CD4-positive, alpha-beta memory T cell (primary cell): ENCODE measurements at regions not wholly inside any gene's neighbourhood (a gene's known extent, or its start where the extent isn't known, plus 50 kb on each side); places are given as distances from the start of the nearest gene placed in this dataset.

ENCODE experiments used
- CTCF ChIA-PET: fragments of 350-600 bp; sonication (Branson Sonifier 250); formaldehyde crosslinking; loops from one replicate; lab custom pipeline; 2021; ENCODE audit warnings: inconsistent platforms; ENCODE audit not compliant: partially characterized antibody; lab: Charles Lee
- POLR2A ChIA-PET: fragments of 350-600 bp; sonication (Branson Sonifier 250); formaldehyde crosslinking; loops from one replicate; lab custom pipeline; 2021; ENCODE audit not compliant: partially characterized antibody; lab: Charles Lee
- DNase-seq, 5 donors: peaks; one replicate each; pipeline versions ENCODE4 v3.0.0 to v3.0.0-alpha.2; 2020 to 2022; ENCODE audit warnings: mixed read lengths in 1 of 5
- H3K27ac ChIP-seq: one replicate; pipeline ENCODE4 v1.7.0; 2013; ENCODE audit warnings: low read depth, low read length
- H3K27me3 ChIP-seq: 2 replicates; pipeline ENCODE4 v1.7.0; 2013; ENCODE audit warnings: mild to moderate bottlenecking, low read length, moderate library complexity; ENCODE audit not compliant: insufficient read depth
- H3K36me3 ChIP-seq: 2 replicates; pipeline ENCODE4 v1.7.0; 2013; ENCODE audit warnings: mild to moderate bottlenecking, low read length, moderate library complexity; ENCODE audit not compliant: insufficient read depth
- H3K4me1 ChIP-seq: 2 replicates; pipeline ENCODE4 v1.7.0; 2013; ENCODE audit warnings: mild to moderate bottlenecking, low read length, moderate library complexity; ENCODE audit not compliant: insufficient read depth
- H3K4me3 ChIP-seq, 2 donors: one replicate each; pipeline ENCODE4 v1.7.0; 2013; ENCODE audit warnings: low read length in 2 of 2, mild to moderate bottlenecking in 1 of 2
- H3K9me3 ChIP-seq, 2 donors: one replicate each; pipeline ENCODE4 v1.7.0; 2013; ENCODE audit warnings: low read length in 2 of 2, control low read depth in 1 of 2; ENCODE audit not compliant: control insufficient read depth in 1 of 2
- H3K27ac Mint-ChIP-seq, 7 donors: one replicate each; pipeline ENCODE4 v1.8.0; 2020 to 2021; ENCODE audit warnings: mixed read lengths in 7 of 7, mild to moderate bottlenecking in 6 of 7, inconsistent platforms in 3 of 7, moderate library complexity in 3 of 7
- H3K27me3 Mint-ChIP-seq, 2 donors: one replicate each; pipeline ENCODE4 v1.8.0; 2020 to 2021; ENCODE audit warnings: mixed read lengths in 2 of 2
- H3K36me3 Mint-ChIP-seq, 2 donors: one replicate each; pipeline ENCODE4 v1.8.0; 2020 to 2021; ENCODE audit warnings: mixed read lengths in 2 of 2, inconsistent platforms in 1 of 2, mild to moderate bottlenecking in 1 of 2
- H3K4me1 Mint-ChIP-seq, 4 donors: one replicate each; pipeline ENCODE4 v1.8.0; 2020 to 2021; ENCODE audit warnings: mixed read lengths in 4 of 4, mild to moderate bottlenecking in 1 of 4
- H3K4me3 Mint-ChIP-seq, 8 donors: one replicate each; pipeline ENCODE4 v1.8.0; 2020 to 2021; ENCODE audit warnings: mixed read lengths in 8 of 8, mild to moderate bottlenecking in 7 of 8, moderate library complexity in 6 of 8, inconsistent platforms in 3 of 8
- H3K9me3 Mint-ChIP-seq, 8 donors: one replicate each; pipeline ENCODE4 v1.8.0; 2020 to 2021; ENCODE audit warnings: mixed read lengths in 8 of 8, mild to moderate bottlenecking in 5 of 8, inconsistent platforms in 3 of 8, moderate library complexity in 1 of 8
- intact Hi-C: fragments of 100-400 bp; cut with micrococcal nuclease; formaldehyde crosslinking; loops from one replicate; pipeline ENCODE4 v1.15.1; 2023

GRCh38 chr6:168791917-168792316, 350.9 kb downstream of the SMOC2 start:
- CTCF ChIA-PET = no interaction called here
- intact Hi-C loops = no loop called here

GRCh38 chr6:168789699-168790098, 348.7 kb downstream of the SMOC2 start:
- no peaks in the 10 kb centered on the region for H3K36me3 Mint-ChIP-seq
- H3K9me3 Mint-ChIP-seq = peaks cover 0 to 2% (median 0%) of the 10 kb centered on the region in 8 donors
- Histone ChIP-seq H3K27ac (no peak overlapping the region), H3K4me1 (no peaks in the 10 kb centered on the region), H3K27me3 (no peaks in the 10 kb centered on the region), H3K4me3 (no peak overlapping the region), H3K9me3 (no peaks in the 10 kb centered on the region), H3K36me3 (no peaks in the 10 kb centered on the region)
- CTCF ChIA-PET = no interaction called here
- no peaks in the 10 kb centered on the region for H3K27me3 Mint-ChIP-seq
- intact Hi-C loops = no loop called here
- H3K4me3 Mint-ChIP-seq = no peak overlapping the region
- H3K27ac Mint-ChIP-seq = no peak overlapping the region
- no peaks in the 10 kb centered on the region for H3K4me1 Mint-ChIP-seq
- DNase-seq = no peak
- POLR2A ChIA-PET = no interaction called here

More at GRCh38 chr6:168791917-168792316, 350.9 kb downstream of the SMOC2 start:
- H3K27me3 Mint-ChIP-seq = peaks cover 0 to 4% of the 10 kb centered on the region in 2 donors
- Histone ChIP-seq H3K27ac (no peak overlapping the region), H3K4me3 (no peak overlapping the region), H3K27me3 (no peaks in the 10 kb centered on the region), H3K36me3 (no peaks in the 10 kb centered on the region), H3K9me3 (no peaks in the 10 kb centered on the region), H3K4me1 (no peaks in the 10 kb centered on the region)
- POLR2A ChIA-PET = no interaction called here
- H3K4me1 Mint-ChIP-seq = no peaks in the 10 kb centered on the region
- H3K9me3 Mint-ChIP-seq = peaks cover 0 to 3% (median 0%) of the 10 kb centered on the region in 8 donors
- no peak overlapping the region for H3K4me3 Mint-ChIP-seq
- no peaks in the 10 kb centered on the region for H3K36me3 Mint-ChIP-seq
- no peak for DNase-seq
- no peak overlapping the region for H3K27ac Mint-ChIP-seq

- Histone ChIP-seq H3K27ac (no peak overlapping the region), H3K27me3 (no peaks in the 10 kb centered on the region), H3K9me3 (no peaks in the 10 kb centered on the region), H3K4me3 (no peak overlapping the region), H3K4me1 (no peaks in the 10 kb centered on the region), H3K36me3 (no peaks in the 10 kb centered on the region)
- no peak overlapping the region for H3K27ac Mint-ChIP-seq
- ChIA-PET POLR2A (no interaction called here), CTCF (no interaction called here)
- peaks cover 0 to 2% of the 10 kb centered on the region in 2 donors for H3K27me3 Mint-ChIP-seq
- no peak for DNase-seq
- intact Hi-C loops = no loop called here
- H3K9me3 Mint-ChIP-seq = peaks cover 0 to under 1% (median 0%) of the 10 kb centered on the region in 8 donors
- H3K4me3 Mint-ChIP-seq = no peak overlapping the region
- H3K36me3 Mint-ChIP-seq = no peaks in the 10 kb centered on the region
- H3K4me1 Mint-ChIP-seq = no peaks in the 10 kb centered on the region
These were observed 344.9 kb downstream of the SMOC2 start for GRCh38 chr6:168785720-168786511.

- no peak overlapping the region for H3K27ac ChIP-seq
- ChIA-PET CTCF (no interaction called here), POLR2A (no interaction called here)
- H3K36me3 ChIP-seq = no peaks in the 10 kb centered on the region
- H3K4me3 ChIP-seq = no peak overlapping the region
- no peak for DNase-seq
- H3K27me3 ChIP-seq = no peaks in the 10 kb centered on the region
- Mint-ChIP-seq H3K9me3 (peaks cover 0 to 3% (median 1%) of the 10 kb centered on the region in 8 donors), H3K27me3 (peaks cover 2 to 3% of the 10 kb centered on the region in 2 donors), H3K36me3 (no peaks in the 10 kb centered on the region), H3K4me1 (no peaks in the 10 kb centered on the region), H3K27ac (no peak overlapping the region), H3K4me3 (no peak overlapping the region)
- no peaks in the 10 kb centered on the region for H3K9me3 ChIP-seq
- H3K4me1 ChIP-seq = no peaks in the 10 kb centered on the region
- intact Hi-C loops = no loop called here
These were observed 343.4 kb downstream of the SMOC2 start for GRCh38 chr6:168784426-168784825.

- H3K36me3 Mint-ChIP-seq = no peaks in the 10 kb centered on the region
- Histone ChIP-seq H3K4me3 (no peak overlapping the region), H3K27ac (no peak overlapping the region), H3K27me3 (no peaks in the 10 kb centered on the region), H3K4me1 (no peaks in the 10 kb centered on the region), H3K9me3 (no peaks in the 10 kb centered on the region), H3K36me3 (no peaks in the 10 kb centered on the region)
- H3K27ac Mint-ChIP-seq = no peak overlapping the region
- no peak overlapping the region for H3K4me3 Mint-ChIP-seq
- peaks cover 2 to 6% of the 10 kb centered on the region in 2 donors for H3K27me3 Mint-ChIP-seq
- POLR2A ChIA-PET = no interaction called here
- intact Hi-C loops = no loop called here
- peaks cover 0 to 3% (median 1%) of the 10 kb centered on the region in 8 donors for H3K9me3 Mint-ChIP-seq
- CTCF ChIA-PET = no interaction called here
- no peaks in the 10 kb centered on the region for H3K4me1 Mint-ChIP-seq
- DNase-seq = no peak
These were observed 342.7 kb downstream of the SMOC2 start for GRCh38 chr6:168783720-168784119.

GRCh38 chr6:168782187-168782751, 341.3 kb downstream of the SMOC2 start:
- DNase-seq = no peak
- no peak overlapping the region for H3K4me3 ChIP-seq
- CTCF ChIA-PET = no interaction called here
- Mint-ChIP-seq H3K9me3 (peaks cover 0 to 3% (median 1%) of the 10 kb centered on the region in 8 donors), H3K27me3 (peaks cover 2 to 6% of the 10 kb centered on the region in 2 donors), H3K36me3 (no peaks in the 10 kb centered on the region), H3K4me3 (no peak overlapping the region), H3K27ac (no peak overlapping the region), H3K4me1 (no peaks in the 10 kb centered on the region)
- no peaks in the 10 kb centered on the region for H3K36me3 ChIP-seq
- no peaks in the 10 kb centered on the region for H3K9me3 ChIP-seq
- intact Hi-C loops = no loop called here
- H3K27ac ChIP-seq = no peak overlapping the region
- POLR2A ChIA-PET = no interaction called here
- H3K4me1 ChIP-seq = no peaks in the 10 kb centered on the region
- no peaks in the 10 kb centered on the region for H3K27me3 ChIP-seq

- H3K27me3 Mint-ChIP-seq = peaks cover 2 to 8% of the 10 kb centered on the region in 2 donors
- intact Hi-C loops = no loop called here
- Histone ChIP-seq H3K27ac (no peak overlapping the region), H3K9me3 (no peaks in the 10 kb centered on the region), H3K4me1 (no peaks in the 10 kb centered on the region), H3K27me3 (no peaks in the 10 kb centered on the region), H3K36me3 (no peaks in the 10 kb centered on the region), H3K4me3 (no peak overlapping the region)
- H3K4me1 Mint-ChIP-seq = no peaks in the 10 kb centered on the region
- H3K9me3 Mint-ChIP-seq = peaks cover 6 to 36% (median 17%) of the 10 kb centered on the region in 8 donors
- DNase-seq = no peak
- no peaks in the 10 kb centered on the region for H3K36me3 Mint-ChIP-seq
- no peak overlapping the region for H3K27ac Mint-ChIP-seq
- ChIA-PET POLR2A (no interaction called here), CTCF (no interaction called here)
- H3K4me3 Mint-ChIP-seq = no peak overlapping the region
These were observed 337.2 kb downstream of the SMOC2 start for GRCh38 chr6:168778201-168778600.
